ENCODE measurements at regions not wholly inside any gene's neighbourhood (a gene's known extent, or its start where the extent isn't known, plus 50 kb on each side); places are given as distances from the start of the nearest gene placed in this dataset.

DNA sequence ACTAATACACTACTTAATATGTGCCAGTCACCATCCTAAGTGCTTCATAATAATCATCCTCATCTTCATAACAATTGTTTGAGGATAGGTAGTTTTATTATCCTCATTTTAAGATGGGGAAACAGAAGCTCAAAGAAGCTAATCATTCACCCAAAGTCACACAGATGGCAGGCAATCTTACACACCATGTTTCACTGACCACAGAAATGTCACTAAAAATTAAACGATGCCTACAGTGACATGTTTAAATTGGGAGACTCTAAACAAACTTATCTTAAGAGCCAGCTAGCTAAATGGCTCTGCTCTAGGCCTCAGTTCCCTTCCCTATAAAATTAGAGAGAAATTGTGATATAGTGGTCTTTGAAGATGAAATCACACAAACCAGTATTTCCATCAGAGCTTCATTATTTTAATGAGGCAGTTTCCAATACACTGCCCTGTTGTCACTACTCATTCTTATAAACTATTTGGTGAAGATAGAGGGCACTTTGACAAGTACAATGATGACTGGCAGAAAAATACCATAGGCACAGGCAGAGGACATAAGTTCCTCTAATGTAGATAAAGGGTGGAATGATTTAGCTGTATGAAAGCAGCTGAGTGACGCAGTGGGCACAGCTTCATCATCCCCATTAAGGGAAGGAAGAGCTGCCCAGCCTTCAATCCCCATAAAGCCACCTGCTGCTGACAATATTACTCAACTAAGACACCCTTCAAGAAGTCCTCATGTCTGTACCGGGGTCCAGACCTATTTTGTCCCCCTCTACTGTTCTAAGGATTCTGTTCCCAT, 224.1 kb downstream of the ACTL7B start:
- TF ChIP-seq, protein P1, sequence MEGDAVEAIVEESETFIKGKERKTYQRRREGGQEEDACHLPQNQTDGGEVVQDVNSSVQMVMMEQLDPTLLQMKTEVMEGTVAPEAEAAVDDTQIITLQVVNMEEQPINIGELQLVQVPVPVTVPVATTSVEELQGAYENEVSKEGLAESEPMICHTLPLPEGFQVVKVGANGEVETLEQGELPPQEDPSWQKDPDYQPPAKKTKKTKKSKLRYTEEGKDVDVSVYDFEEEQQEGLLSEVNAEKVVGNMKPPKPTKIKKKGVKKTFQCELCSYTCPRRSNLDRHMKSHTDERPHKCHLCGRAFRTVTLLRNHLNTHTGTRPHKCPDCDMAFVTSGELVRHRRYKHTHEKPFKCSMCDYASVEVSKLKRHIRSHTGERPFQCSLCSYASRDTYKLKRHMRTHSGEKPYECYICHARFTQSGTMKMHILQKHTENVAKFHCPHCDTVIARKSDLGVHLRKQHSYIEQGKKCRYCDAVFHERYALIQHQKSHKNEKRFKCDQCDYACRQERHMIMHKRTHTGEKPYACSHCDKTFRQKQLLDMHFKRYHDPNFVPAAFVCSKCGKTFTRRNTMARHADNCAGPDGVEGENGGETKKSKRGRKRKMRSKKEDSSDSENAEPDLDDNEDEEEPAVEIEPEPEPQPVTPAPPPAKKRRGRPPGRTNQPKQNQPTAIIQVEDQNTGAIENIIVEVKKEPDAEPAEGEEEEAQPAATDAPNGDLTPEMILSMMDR (IDR thresholded peaks at IDR 0.05) = no peak
- TF ChIP-seq POLR2A (IDR thresholded peaks at IDR 0.05; ENCODE audit: low read depth) = no peak
- TF ChIP-seq POLR2AphosphoS5 (IDR thresholded peaks at IDR 0.05) = no peak
- TF ChIP-seq EP300 (IDR thresholded peaks at IDR 0.05) = no peak
